ENCODE measurements at regions not wholly inside any gene's neighbourhood (a gene's known extent, or its start where the extent isn't known, plus 50 kb on each side); places are given as distances from the start of the nearest gene placed in this dataset.

GRCh38 chr11:92675303-92675702 is 294.1 kb upstream of the MTNR1B start:
- Histone ChIP-seq H3K4me1 (ENCODE audit: insufficient read depth, low read length) (no peaks in the 10 kb centered on the region), H3K4me3 (replicated peaks in 1 of 3; ENCODE audit: insufficient read depth in 1 of 3, low read depth in 2 of 3, low read length in 3 of 3) (no peak overlapping the region), H3K36me3 (replicated peaks in 1 of 2; ENCODE audit: control insufficient read depth in 1 of 2, insufficient read depth in 2 of 2, low read length in 2 of 2) (no peaks in the 10 kb centered on the region), H3K4me2 (ENCODE audit: low read depth, low read length) (no peak overlapping the region), H3K27me3 (ENCODE audit: control insufficient read depth in 1 of 2, insufficient read depth in 2 of 2, low read length in 2 of 2) (no peaks in the 10 kb centered on the region), H3K9me3 (ENCODE audit: low read length) (no peaks in the 10 kb centered on the region; the same call in 1 of the 2 replicates), H3K9ac (ENCODE audit: insufficient read depth, low read depth, low read length) (no peak overlapping the region), H2AFZ (ENCODE audit: low read length) (no peak overlapping the region), H4K20me1 (ENCODE audit: insufficient read depth, low read length) (no peaks in the 10 kb centered on the region), H3K79me2 (ENCODE audit: insufficient read depth, low read length) (no peaks in the 10 kb centered on the region), H3K27ac (ENCODE audit: extremely low read length, insufficient read depth, low read length) (no peak overlapping the region)
- POLR2A ChIA-PET = no interaction called here
- in situ Hi-C loops (cut with HindIII; ENCODE audit: extremely low pct_ligation_motif_present, low pct_unique_long_range_greater_than_20kb) (no loop called here), intact Hi-C loops (cut with micrococcal nuclease; ENCODE audit: unreplicated experiment) (no loop called here)
- no TSS peak for BruUV-seq (replicated peaks)
- WGBS (ENCODE audit: low lambda C conversion rate) = 0% methylated on average over 1 of the region's 1 CpG
- ATAC-seq (no peak), DNase-seq (ENCODE audit: low spot score) (no peak), FAIRE-seq (no peak)
- TF ChIP-seq NFRKB (IDR thresholded peaks at IDR 0.05) (no peak), ZNF235 (CRISPR knock-in tag; IDR thresholded peaks at IDR 0.05; ENCODE audit: borderline replicate concordance) (no peak), NAIF1 (CRISPR knock-in tag; IDR thresholded peaks at IDR 0.05; ENCODE audit: borderline replicate concordance) (no peak), ADNP (CRISPR knock-in tag; IDR thresholded peaks at IDR 0.05) (no peak), ZNF343 (CRISPR knock-in tag; IDR thresholded peaks at IDR 0.05) (no peak), KLF13 (CRISPR knock-in tag; IDR thresholded peaks at IDR 0.05) (no peak), ZNF567 (CRISPR knock-in tag; IDR thresholded peaks at IDR 0.05; ENCODE audit: borderline replicate concordance) (no peak), ZSCAN22 (CRISPR knock-in tag; IDR thresholded peaks at IDR 0.05) (no peak), RBM39 (IDR thresholded peaks at IDR 0.05; ENCODE audit: low read depth, low read length, poor library complexity, severe bottlenecking) (no peak), ZMYM3 (CRISPR knock-in tag; IDR thresholded peaks at IDR 0.05) (no peak), PAWR (CRISPR knock-in tag; IDR thresholded peaks at IDR 0.05; ENCODE audit: borderline replicate concordance) (no peak), ARNT (IDR thresholded peaks at IDR 0.05) (no peak), ZNF234 (CRISPR knock-in tag; conservative IDR thresholded peaks at IDR 0.05) (no peak)
- CTCF ChIA-PET (ENCODE audit: low intra/inter-chr PET ratio, low total read pairs) = no interaction called here
